ENCODE measurements at regions not wholly inside any gene's neighbourhood (a gene's known extent, or its start where the extent isn't known, plus 50 kb on each side); places are given as distances from the start of the nearest gene placed in this dataset.

GRCh38 chr2:133721118-133721517 lies 152.9 kb upstream of the NCKAP5 start:
- DNase-seq = no peak

DNA sequence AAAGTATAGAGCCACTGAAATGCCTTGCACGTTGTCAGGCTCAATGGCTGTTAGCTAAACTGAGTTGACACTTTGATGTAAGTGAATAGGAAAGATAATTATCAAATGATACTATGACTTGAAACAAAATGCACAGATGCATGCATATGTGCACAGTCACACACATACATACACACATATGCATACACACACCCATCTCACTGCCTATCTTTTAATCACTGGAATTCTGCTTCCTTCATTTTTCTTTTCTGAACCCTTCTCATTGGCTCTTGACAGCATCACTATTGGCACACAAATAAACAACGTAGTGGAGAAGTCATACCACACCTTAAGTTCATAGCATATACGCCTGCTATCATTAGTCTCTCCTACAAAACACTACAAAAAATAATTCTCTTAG lies 154.9 kb upstream of the NCKAP5 start:
- no peak for DNase-seq

DNA sequence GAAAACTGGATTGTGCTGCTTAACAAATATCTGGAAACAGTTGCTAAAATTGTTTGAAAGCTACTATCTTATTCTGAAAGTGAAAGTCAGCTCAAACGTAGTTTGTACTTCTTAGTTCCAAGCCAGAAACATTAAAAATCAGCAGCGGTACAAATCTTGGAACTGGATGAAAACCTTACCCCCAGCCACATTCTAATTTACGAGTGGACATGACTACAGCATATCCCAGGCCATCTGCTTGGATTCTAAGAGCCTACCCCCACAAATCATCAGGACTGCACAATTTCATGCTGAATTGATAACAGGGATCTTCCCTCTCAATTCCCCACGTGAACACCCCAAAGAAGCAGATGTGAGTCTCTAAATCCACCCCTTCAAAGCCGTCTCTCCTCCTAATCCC lies 158.7 kb upstream of the NCKAP5 start:
- DNase-seq = no peak

GRCh38 chr2:133732059-133732458 lies 163.8 kb upstream of the NCKAP5 start:
- DNase-seq = no peak

- DNase-seq = no peak
Measured at GRCh38 chr2:133732982-133733900, 165.0 kb upstream of the NCKAP5 start.

DNA sequence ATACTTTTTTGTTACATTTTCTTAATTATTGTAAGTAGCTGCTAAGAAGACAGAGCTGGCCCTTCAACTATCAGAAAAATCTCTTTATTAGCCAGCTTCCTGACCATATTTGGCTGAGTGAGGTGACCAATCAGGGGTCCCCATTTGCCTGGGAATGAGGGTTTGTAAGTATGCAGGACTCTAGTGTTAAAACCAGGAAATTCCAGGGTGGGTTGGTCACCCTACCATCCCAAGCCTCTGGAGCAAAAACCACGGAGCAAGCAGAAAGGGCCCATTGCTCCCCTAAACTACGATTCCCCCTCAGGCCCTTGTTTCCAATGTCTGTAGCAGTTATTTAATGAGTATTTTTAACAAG lies 165.6 kb upstream of the NCKAP5 start:
- no peak for DNase-seq

- no peak for DNase-seq
Measured at GRCh38 chr2:133734716-133735495, 166.6 kb upstream of the NCKAP5 start.

DNA sequence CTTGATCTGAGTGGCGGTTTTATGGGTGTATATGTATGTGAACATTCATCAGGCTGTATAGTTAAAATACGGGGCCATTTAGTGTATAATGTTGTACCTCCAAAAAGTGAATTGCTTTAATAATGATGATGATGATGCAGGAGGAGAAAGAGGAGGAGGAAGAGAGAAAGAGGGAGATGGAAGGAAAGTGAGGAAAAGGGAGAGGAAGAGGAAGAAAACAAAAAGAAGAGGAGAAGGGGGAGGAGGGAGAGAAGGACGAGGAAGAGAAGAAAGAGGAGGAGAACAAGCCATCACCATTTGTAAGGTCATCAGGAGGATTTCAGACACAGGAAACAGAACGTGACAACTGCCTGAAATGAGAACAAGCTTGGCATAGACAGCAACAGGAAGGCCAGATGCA lies 168.4 kb upstream of the NCKAP5 start:
- no peak for DNase-seq

DNA sequence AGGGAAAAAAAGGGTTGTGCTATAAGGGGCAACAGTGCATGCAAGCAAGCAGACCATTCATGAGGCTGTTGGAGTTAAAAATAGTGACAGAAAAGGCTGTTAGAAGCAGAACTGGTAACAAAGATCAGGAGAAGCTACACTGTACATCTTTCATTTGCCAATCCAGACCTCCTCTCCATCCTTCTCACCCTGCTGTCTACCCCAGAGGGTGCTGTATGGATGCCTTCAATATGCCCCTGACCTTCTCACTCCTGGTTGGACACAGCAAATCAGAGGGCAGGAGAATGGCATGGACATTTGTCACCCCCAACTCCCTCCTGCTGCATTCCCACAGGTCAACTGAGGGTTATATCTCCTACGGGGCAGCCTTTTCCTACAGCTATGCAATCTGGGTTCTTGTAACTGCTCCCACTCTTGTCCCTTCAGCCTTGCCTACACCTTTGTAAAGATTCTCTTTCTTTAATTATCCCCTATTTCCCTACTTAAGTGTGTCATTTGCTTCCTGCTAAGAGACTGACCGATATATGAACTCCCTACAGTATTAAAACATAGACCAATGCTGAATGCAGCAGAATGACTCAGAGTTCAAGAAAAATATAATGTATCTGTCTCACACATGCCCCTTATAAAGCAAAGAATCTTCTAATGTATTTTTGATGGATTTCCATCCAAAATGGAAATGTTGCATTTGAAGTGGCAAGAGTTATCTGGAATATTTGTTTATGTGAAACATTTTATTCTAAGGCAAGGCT lies 169.2 kb upstream of the NCKAP5 start:
- DNase-seq = no peak

DNA sequence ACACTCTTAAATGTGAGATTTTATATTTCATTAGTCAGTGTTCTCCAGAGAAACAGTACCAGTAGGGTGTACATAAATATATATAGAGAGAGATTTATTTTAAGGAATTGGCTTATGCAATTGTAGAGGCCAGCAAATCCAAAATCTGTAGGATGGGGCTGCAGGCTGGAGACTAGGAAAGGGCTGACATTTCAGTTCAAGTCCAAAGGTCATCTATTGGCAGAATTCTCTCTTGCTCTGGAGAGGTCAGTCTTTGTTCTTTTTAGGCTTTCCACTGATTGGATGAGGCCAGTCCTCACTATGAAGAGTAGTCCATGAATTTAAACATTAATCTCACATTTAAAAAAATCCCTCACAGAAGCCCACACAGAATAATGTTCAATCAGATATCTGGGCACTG lies 170.8 kb upstream of the NCKAP5 start:
- DNase-seq = no peak

DNA sequence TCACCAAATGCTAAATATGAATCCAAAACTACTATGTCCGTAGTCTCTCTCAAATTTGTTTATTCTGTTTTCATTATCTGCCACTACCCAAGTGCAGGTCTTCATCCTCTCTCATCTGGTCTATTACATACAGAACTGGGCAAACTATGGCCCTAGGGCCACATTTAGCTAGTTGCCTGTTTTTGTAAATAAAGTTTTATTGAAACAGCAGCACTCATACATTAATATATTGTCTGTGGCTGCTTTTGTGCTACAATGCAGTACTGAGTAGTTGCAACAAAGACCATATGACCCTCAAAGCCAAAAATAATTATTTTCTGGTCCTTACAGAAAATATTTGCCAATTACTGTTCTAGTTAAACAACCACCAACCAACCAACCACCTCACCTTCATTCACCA lies 172.2 kb upstream of the NCKAP5 start:
- no peak for DNase-seq

DNA sequence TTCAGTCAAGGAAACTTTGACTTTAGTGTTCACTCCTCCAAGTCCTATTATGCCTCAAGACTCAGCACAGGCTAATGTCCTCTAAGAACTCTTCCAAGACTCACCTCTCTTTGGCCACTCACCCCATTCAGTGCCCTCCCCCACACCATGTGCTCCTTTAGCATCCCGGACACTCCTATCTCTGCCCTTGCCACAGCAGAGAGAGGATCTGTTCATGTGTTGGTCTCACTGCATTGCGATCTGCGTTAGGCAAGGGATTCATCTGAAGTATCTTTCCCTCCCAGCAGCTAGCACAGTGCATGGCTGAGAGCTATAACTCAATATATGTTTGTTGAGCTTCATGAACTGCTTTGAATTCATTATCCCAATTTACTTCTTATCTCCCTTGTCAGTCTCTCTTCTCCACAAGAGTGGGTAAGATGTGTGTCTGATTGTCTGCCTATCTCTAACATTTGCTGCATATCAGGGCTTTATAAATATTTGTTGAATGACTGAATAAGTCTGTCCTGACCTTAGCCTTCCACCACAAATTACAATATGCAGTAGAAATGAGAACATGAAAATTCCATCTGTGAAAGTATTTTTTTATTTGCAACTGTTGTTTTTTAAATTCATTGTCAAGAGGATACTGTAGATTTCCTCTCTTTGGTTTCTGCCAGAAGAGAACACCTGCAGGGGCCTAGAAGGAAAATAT lies 179.9 kb upstream of the NCKAP5 start:
- no peak for DNase-seq

- no peak for DNase-seq
Measured at GRCh38 chr2:133753665-133754064, 185.4 kb upstream of the NCKAP5 start.

GRCh38 chr2:133755480-133756300 lies 187.4 kb upstream of the NCKAP5 start:
- no peak for DNase-seq

GRCh38 chr2:133756833-133757232 lies 188.6 kb upstream of the NCKAP5 start:
- no peak for DNase-seq

DNA sequence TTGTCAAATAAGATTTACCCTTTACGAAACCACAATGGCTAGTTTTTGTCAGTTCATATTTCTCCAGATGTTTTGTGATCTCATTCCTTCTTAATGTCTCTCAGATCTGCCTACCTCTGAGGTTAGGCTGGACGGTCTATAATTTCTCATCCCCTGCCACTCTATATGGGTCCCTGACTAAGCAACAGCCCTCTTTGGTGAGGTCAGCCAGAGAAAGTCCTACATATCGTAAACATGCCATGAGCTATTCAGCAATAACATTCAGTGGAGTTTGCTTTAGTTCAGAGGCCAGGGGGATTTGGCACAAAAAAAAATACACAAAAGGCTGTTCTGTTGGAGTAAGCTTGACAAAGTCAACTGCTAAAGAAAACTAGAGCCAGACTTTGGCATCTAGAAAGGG lies 192.1 kb upstream of the NCKAP5 start:
- DNase-seq = no peak

GRCh38 chr2:133765658-133766057 lies 197.4 kb upstream of the NCKAP5 start:
- no peak for DNase-seq

- DNase-seq = no peak
Measured at GRCh38 chr2:133766164-133766832, 198.0 kb upstream of the NCKAP5 start.

DNA sequence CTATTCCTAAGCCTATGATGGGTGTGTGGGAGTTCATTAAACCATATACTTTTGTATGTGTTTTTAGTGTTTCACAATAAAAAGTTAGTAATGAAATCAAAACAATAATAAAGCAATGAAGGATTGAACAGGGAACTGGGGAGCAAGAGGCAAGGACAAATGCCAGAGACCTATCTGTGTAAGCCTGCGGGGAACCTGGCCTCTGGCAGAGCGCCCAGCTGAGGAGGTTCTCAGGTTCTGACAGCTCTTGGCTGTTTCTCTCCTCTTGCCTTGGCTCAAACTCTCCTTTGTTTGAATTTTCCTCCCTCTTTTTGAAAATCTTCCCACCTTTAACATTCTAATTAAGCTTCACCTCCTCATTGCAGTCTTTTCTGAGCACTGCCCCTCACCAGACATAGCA lies 200.0 kb upstream of the NCKAP5 start:
- DNase-seq = no peak

DNA sequence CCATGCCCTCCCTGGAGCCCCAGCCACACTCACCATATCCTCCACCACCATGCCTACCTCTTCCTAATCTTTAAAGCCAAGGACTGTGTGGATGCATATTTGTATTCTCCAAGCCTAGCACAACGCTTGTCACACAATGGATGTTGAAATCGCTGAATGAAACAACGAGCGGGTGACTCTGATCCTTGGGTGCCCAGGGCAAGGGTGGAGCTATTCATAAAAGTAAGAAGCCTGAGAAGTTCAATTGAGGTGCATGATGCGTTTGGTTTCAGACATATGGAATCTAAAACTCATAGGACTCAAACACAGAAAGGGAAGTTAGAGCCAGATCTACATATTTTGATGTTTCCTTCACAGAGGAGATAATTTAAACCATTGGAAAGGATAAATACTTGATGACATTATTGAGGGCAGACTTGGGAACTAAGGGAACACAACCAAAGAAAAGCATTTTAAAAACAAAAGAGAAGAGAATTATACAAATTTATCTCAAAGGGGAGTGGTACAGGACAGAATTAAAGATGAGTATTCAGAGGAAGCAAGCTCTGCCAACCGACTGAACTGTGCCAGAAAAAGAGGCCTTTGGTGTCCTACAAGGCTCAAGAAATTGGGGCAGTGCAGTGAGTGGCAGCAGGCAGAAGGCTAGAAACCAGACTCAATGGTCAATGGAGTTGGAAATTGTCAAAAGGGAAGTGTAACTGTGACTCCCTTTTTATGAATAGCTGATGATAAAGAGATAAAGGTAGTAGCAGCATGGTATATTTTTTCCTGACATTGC lies 200.6 kb upstream of the NCKAP5 start:
- no peak for DNase-seq
